ENCODE measurements at regions not wholly inside any gene's neighbourhood (a gene's known extent, or its start where the extent isn't known, plus 50 kb on each side); places are given as distances from the start of the nearest gene placed in this dataset.
"Not testable (repeated sequence)": the region's sequence is repeated elsewhere in the genome, so short reads cannot be mapped to it uniquely, and the experiment has no call there.

DNA sequence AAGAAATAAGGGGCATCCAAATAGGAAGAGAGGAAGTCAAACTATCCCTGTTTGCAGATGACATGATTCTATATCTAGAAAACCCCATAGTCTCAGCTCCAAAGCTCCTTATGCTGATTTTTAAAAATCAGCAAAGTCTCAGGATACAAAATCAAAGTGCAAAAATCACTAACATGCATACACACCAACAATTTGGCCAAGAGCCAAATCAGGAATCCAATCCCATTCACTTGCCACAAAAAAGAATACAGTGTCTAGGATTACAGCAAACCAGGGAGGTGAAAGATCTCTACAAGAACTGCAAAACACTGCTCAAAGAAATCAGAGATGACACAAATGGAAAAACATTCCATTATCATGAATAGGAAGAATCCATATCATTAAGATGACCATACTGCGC is 155.8 kb upstream of the ARHGAP42 start:
- not testable (repeated sequence) for DNase-seq

DNA sequence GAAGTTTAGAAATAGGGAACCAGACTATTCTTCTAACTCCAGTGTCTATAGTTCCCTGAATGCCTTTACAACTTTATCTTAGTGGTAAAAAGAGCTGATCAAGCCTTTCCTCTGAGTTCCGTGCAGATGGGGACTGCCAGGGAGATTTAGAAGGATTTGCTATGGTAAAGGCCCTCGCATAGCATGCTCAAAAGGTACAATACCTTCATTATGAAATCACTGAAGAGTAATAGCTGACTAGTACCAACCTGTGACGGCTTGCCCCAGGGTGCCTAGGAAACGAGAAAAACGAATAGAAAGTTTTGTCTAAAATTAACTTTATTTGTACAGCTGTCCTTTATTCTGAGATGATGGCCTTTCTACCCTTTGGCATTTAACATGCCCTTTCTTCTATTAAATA is 150.1 kb upstream of the ARHGAP42 start:
- no peak for DNase-seq

DNA sequence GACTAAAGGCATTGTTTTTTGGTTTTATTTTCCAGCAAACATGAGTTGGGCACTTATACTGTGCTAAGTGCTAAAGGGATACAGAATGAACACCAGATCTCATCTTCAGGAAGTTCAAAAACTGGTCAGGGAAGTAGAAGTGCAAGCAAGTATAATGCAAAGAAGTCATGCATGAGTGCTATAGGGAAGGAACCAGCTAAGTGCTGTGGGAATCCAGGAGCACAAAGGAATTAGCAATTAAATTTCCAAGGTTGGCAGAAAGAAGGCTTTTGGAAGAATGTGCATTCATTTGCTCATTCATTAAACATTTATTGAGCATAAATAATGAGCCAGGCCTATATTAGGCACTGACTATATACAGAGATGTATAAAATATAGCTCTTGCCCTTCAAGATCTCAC is 143.7 kb upstream of the ARHGAP42 start:
- DNase-seq: no peak

DNA sequence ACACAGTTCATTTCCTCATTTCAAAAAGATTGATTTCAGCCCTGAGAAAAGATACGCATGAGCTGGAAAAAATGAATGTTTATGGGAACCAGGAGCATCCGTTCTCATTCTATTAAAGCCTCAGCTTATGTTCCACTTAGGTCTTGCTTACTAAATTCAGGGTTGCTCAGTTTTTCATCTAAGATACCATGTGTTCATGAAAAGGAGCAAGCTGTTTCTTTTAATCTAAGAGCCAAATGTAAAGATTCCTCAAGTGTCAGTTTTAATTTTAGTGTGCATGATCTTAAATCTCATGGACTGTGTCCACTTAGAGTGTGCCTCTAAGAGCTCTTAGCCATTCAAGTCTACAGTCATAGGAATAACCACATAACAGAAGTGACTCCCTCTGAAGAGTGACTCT is 141.5 kb upstream of the ARHGAP42 start:
- DNase-seq: no peak

DNA sequence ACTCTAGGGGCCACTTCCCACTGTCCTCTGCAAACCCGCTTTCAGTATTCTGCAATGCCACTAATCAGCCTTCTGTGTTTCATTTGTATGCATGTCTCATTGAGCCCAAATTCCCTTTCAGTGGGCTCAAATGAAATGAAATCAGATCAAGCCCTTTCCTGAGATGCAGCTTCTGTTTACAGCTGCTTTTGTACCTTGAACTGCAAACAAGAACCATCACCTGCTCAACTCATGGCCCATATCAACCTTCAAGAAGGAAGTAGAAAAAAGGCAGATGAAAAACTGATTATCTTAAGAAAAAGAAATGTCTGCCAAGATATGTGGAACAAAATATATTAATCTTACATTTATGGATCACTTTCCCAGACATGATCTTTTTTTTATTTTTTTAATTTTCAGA is 141.1 kb upstream of the ARHGAP42 start:
- no peak for DNase-seq

DNA sequence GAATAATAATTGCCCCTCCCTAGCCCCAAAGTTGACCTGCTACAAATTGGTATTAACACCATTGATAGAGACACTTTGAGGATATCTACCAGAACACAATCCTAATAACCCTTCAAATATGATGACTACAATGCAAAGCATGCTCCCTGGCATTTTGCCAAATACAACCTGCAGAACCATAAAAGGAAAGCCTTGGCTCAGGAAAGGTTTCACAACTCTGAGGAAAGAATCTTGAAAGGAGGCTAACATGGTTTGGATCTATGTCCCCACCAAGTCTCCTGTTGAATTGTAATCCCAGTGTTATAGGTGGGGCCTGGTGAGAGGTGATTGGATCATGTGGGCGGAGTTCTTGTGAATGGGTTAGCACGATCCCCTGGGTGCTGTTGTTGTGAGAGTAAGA is 140.4 kb upstream of the ARHGAP42 start:
- no peak for DNase-seq

DNA sequence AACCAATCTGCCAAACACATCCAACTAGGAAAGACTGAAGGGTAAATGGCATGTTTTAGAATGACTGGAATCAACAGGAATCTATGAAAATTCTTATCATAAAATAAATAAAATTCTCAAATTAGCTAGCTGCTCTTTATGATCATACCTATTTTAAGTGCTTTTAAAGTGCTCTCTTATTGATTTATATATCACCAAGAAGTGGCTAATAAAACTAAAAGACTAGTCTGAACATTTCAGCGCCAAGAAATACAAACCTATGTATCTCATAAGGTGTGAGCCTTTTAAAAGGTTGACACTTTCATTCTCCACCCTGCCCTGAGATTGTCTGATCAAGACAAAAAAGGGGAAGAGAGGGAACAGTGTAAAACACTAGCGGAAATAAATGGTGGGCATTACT is 136.8 kb upstream of the ARHGAP42 start:
- no peak for DNase-seq

DNA sequence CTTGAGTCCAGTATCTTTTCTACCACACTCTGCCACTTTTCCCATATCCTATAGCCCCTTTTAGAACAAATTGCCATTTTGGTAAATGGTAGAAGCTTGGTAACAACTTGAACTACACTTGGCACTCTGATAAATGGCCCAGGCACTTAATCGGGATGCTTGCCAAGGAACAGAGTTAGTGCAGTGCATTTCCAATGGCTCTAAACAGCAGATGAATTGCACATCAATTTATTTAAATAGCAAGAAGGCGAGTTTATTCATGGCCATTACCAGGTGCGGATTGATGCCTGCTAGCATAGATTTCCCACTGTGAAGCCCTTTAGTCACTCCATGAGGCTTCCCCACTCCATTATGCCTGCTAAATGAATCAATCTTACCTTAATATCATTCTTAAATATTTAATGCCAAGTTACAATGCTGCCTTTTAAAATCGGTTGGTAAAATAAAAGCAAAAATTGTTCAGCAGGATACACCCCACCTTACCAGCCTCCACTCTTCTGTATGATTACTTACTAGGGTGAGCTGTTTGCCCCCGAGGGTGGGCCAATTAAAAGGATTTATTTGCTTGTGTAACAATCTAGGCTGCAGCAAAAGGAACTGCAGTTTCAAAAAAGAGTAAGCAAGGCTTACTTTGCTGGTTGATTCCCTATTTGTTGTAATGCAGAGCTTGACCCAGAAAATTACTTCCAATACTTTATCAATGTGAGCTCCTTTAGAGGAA is 136.0 kb upstream of the ARHGAP42 start:
- peak in 17 of 58 donors; percentile 1 to 65 (median 16) for DNase-seq

DNA sequence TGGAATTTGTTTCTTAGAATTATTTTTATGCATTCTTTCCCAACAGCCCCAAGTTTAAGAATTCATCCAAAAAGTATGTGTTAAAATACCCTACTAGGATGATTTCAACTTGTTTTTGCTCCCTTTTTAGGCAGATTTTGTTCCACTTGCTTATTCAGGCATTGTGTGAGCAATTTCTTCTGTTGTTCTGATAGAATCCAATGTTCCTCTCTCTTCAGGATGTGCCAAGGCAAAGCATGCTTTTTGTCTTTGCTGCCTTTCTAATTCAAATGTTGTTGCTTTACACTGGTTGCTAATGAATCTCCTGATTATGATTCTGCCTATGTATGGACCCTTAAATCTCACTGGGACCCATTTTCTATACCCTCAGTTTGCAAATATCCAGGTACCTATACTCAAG is 131.2 kb upstream of the ARHGAP42 start:
- peak in 4 of 58 donors; percentile 22 to 49 (median 40) for DNase-seq

DNA sequence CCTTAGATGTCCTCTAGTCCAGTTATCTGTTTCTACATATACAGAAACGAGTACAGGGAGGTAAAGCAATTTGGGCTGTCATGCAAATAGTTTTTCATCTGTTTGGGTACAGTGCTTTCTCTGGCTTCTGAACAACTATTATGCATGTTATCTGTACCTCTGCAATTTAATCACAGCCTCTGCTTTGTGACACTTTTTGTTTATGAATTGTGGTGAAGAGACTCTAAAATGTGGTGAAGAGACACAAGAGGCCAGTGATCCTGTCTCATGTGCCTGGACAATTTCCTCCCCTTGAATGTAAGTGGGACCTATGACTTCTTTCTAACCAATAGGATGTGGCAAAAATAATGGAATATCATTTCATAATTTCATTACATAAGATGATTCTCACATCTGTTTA is 130.3 kb upstream of the ARHGAP42 start:
- no peak for DNase-seq

DNA sequence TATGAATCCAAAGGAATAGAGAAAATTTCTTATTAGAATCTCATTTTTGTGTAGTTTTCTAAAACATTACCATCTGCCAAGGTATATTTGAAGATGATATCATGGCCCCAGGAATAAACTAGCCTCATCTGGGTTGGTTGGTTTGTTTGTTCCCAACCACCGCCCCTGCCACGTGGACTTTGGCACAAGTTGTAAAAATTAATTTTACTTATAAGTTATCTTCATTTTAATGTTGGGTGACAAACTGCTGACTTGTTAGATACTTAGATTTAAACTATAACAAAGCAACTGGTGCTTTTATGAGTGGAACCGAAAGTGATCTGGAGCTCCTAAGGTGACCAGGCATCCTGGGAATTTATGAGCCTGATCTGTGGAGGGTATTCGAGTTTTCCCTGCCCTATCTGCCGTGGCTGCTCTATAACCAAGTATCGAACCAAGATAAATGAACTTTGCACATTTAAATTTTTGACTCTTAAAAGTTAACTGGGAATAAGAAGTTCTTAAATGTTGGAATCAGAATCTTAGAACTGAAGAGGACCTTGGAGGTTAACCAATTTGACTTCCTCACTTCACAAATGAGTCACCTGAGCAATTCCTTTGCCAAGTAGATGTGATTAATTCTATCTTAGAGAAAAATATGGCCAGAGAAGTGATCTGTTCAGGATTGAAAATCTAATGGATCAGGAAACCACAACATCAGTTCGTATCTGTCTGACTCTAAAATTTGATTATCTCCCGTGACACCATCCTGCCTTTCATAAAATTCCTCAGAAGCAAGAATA is 129.1 kb upstream of the ARHGAP42 start:
- DNase-seq: no peak

DNA sequence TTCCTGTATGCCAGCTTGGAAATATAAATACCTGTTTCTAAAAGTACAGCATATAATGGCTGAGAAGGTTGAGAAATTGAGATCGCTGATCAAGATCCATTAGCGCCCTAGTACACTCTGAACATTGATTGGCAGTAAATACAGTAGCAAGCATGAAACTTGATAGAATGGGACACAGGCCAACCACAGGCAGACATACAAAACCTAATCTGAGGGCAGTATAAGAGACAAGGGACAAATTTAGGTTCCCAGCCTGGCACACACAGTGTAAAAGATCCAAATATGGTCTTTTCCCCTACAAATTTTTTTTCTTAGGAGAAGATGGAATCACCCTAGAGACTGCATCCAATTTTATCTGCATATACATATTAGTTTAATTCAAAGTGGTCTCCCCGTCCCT is 126.5 kb upstream of the ARHGAP42 start:
- no peak for DNase-seq

DNA sequence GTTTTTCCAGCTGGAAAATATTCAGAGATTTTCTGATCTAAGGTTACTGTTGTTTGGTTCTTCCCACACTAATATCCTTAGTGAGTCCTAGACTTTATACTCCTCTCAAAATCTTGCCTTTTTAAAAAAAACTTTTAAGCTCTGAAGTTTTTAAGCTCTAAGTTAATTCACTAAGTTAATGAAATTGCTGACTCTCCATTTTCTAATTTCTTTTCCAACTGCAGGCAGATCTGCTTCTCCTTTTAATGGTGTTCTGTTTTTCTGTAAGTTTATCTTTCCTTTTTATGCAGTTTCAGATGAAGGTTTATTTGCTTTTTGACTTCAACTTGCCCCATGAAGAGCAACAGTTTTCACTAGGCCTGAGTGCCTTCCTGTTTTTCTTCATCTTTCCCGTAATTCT is 125.8 kb upstream of the ARHGAP42 start:
- DNase-seq: no peak

DNA sequence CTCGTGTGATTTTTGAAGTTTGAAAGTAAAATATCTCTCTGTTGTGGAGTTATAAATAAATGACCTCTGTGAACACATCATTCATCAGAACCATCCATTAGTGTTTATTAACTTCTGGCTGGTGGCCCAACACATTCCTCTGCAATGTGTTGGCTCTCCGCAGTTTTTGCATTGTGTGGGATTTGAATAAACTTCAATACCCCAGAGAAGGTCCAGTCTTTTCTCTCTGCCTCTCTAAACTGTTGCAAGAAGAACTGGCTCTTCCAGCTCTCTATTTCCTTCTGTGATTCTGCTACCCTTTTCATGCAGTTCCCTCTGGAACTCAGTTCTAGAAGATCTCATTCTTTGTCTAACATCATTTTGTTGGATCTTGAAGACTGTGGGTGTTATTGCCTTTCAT is 125.0 kb upstream of the ARHGAP42 start:
- DNase-seq: peak in 2 of 58 donors; percentile 4 to 23

DNA sequence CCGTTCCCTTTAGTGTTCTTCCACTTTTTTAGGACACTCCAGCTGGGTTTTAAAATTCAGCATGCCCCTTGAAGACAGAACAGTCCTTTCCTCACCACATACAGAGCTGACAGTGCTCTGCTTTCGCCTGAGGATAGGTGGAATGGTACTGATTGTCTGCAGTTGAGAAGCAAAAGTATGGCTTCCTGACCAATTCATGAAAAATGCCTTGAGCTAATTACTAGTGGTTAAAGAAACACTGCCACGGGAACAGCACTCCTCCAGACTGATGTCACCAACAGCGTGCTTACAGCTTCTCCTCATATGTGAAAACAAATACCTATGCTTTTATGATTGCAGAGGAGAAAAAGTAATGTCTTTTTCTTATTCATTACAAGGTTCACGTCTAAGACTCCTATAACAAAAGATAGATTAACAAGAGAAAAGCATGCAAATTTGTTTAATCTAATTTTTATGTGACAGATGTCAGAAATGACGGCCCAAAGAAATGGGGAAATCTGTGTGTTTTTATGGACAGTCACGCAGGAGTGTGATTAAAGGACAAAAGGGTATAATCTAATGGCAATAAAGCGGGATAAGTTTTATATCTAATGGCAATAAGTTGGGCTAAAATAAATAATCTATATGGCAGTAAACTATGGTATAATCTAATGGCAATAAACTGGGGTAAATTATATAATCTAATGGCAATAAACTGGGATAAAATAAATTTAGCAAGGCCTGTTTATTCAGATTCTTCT is 123.4 kb upstream of the ARHGAP42 start:
- no peak for DNase-seq

DNA sequence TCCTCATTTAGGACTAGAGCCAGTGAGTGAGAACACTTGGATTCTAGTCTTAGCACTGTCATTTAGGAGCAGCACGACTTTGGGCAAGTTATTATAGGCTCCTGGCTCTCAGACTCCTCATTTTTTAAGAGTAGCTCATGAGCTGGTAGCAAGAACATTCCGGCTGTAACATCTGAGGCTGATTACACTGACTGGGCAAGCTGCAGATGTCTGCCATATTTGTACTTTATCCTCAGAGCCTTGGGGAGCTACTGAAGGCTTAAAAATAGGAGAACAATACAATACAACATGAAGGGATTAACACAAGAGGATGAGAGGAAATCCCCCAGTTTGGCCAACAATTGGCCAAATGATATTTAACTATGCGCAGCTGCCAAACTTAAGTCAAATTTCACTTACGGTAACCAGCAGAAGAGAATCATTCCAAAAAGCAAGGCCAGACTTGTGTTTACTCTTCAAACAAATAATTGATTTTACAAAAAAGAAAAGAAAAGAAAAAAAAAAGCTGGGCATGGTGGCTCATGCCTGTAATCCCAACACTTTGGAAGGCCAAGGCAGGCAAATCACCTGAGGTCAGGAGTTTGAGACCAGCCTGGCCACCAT is 113.1 kb upstream of the ARHGAP42 start:
- DNase-seq: no peak

DNA sequence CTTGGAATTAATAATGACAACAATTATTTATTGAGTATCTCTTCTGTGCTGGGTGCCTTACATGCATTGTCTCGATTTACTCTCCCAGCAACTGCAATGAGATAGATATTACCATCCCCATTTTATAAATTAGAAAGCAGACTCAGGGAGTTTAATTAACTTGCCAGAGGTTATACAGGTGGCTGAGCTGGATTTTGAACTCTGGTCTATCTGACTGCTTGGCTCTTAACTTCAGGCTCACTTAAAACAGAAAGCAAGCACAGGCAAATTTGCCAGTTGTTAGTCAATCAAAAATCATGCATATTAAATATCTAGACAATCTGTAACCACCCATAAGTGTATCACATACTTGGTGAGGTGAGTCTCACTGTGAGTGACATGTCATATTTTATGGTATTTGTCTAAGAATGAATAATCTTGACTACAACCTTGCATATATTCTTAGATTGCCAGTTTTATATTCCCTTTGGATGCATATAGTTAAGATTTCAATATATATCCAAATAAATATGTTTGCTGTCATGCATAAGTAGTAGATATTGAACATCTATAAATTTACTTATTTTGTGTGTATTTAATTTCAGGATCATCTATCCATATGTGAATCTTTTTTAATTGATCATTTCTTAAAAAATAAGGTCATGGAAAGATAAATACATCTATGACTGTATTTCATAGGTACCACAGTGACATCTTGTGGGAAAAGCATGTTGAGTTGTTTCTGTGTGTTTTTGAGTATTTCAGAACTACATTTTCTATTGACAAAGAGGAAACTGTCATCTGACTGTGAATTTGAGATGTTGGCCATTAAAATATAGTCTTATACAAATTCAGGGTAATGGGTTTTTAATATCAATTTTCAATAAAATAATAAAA is 112.0 kb upstream of the ARHGAP42 start:
- no peak for DNase-seq

DNA sequence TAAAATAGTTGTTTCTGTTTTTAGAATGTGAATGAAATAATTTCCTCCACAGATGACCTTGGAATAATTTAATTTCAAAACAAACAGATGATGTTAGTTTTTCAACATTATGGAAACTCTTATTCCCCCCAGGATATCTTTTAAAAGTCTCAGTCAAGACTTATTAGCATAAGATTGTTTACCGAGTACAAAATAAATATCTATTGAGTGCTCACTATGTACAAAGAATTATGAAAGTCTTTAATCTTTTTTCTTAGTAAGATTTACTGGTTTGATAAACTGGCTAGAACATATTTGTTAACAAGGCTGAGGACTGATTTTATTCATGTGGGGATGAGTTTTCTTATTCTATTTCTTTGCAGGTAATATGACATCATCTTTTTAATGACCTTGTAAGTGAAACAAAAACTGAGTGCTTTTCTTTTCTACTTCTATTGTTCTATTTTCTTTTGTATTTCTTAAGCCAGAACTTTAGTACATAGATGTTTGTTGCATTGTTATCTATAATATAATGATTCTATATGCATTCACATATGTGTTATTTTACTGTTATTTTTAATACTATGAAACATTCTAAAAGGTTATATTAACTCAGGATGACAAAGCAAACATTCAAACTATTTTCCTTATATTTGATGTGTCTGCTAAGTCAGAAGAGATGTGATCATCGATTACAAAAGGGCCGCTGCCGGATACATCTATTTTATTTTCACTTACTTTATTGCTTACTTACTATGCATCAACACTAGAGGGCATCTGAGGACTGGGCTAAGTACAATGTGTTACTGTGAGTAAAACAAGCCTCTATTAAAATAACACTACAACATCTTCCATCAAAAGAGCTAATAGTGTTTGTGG is 111.0 kb upstream of the ARHGAP42 start:
- DNase-seq: peak in 6 of 58 donors; percentile 7 to 59 (median 18)

DNA sequence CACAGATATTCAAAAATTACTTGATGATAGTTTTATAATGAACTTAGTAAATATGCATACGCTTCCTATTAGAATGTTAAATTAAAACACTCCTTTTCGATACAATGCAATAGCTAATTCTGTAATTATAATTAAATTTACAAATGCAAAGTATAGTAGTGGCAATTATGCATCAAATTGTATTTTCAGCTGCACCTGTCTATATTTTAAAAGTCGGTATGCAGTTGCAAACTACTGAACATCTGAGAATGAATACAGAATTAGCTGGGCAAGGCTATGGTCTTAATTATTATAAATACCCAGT is 110.4 kb upstream of the ARHGAP42 start:
- DNase-seq: no peak

DNA sequence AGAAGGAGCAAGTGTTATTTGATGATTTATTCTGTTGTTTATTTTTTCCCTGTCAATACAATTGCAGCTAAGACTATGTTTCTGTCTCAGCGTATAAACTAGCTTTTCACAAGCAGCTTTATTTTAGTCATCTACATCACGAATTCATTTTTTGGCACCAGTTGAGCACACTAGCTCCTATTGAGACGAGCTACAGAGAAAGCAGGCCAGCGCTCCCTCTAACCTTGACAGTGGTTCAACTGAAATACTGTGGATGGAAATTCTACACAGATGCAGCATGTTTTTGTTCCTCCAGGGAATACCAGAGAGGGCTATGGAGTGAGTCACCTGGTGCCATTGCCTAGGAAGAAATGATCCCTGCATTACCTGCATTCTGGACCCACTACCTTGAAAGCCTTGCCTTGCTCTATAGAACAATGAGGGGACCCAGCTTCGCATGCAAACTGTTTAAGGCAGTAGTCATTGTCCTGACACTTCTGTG is 108.2 kb upstream of the ARHGAP42 start:
- DNase-seq: no peak
